ENCODE measurements at regions not wholly inside any gene's neighbourhood (a gene's known extent, or its start where the extent isn't known, plus 50 kb on each side); places are given as distances from the start of the nearest gene placed in this dataset.

DNA sequence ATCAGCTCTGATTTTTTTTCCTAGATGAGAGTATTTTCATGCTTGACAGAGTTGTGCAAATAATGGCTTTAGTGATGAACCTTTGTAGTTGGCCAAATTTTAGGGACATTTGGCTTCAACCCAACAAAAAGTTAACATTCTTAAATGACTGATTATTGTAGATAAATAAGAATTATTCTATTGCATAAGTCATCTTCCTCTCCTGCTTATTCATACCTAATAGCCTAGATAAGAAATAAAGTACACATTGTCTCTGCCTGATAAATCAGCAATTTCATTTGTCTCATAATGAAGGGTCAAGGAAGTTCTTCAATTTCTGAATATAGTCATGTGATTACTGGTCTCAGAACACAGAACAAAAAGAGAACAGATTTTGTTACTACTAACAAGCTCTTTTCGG lies 428.9 kb upstream of the IL12A start:
- no peak for DNase-seq

DNA sequence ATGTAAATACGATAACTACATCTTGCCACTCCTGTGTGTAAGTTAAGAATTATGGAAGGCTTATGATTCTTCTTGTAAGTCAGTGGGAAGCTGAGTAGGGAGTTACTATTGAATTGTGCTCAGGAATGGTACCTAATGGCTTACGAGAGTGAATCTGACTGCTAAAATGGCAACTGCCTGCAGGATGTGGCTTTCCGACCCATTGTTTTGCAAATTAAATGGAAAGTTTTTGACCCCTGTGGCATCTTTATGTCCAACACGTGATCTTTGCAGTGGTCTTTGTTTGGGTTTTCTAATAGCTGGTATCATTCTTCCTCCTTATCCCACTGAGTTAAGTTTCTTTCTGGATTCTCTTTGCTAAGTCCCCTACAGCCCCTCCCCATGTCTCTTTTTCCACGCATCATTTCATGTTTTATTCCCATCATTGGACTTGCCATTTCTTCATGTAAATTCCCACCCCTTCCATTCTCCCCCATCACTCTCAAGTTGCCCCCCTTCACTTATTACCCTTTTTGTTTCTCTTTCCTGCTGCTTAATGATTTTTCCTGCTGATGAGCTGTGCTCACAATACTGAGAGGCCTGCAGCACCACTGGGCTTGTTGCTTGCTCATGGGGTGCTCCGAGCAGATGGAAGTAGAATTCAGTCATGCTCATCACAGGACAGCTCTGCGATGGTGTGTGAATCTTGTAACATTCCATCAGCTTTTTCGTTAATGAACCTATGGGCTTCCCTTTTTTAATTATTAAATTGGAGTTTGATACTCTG lies 428.2 kb upstream of the IL12A start:
- no peak for DNase-seq

DNA sequence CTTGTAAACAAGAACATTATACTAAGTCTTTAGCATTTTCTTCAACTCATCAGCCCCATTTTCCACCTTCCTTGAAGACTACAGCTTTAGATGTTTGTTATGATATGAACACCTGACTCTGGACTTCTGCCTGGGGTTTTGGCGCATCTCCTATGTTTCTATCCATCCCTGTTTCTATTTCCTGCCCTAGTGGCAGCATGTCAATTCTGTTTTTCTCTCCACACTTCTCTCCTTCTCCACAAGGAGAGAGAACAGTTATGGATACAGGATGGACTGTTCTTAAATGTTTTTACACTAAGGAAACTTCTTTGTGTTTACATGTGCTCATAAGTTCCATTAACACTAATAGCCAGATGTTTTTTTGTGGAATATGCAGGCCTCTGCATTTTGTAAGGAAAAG lies 423.3 kb upstream of the IL12A start:
- no peak for DNase-seq

DNA sequence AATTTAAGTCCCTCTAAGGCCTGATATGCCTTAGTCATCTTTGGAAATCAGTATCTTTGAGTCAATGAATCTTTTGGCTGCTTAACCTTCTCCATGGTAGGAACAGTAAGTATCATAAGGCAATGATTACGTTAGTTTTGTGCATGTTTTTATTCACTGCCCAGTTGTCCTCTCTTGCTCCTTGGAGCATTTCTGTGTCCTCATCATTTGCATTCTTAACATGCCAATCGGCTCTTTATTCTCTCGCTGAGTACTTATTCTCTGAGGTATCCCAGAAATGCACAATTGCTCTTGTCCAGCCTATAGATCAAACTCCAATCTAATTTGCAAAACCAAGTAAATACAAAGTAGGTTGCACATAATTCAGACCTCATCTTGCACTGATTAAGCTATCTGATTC lies 405.0 kb upstream of the IL12A start:
- no peak for DNase-seq

DNA sequence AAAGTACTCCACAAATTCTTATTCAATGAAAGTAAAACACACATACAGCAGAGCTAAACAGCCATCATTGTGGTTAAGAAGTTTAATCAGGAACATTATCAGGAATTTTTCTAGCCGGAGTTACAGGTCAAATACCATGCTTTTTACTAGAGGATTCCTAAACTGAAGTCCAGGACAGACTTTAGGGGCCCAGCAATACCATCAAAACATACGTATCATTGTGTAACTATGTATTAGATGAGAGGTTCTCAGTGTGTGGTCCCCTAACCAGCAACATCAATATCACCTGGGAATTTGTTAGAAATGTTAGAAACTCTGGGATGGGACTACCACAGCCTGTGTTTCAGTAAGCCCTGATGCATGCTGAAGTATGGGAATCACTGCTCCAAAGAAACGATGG lies 404.2 kb upstream of the IL12A start:
- DNase-seq = no peak

DNA sequence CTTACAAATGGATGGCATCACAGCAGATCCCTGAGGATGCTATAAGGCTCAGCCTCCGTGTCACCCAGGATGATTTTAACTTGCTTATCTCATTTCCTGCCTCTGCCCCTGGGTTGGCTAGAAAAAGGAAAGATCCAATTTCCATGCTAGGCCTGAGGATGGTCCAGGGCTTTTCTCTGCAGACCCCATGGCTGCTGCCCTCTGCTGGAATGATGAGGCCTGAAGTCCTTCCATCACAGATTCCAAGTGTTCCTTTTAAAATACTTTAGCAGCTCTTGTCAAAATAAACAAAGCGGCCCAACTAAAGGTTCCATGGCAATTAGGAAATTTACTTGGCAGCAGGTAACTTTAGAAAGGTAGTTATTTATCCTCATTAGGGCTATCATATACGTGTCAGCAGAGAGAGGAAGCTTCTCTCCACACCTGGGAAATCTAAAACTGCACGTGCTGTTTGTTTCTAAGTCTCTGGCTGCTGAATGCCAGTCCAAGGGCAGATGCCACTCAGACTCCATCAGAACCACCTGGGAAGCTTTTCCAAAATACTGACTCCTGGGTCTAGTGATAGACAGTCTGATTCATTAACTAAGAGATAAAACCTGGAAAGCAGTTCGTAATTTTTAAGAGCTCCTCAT lies 401.9 kb upstream of the IL12A start:
- DNase-seq = no peak

DNA sequence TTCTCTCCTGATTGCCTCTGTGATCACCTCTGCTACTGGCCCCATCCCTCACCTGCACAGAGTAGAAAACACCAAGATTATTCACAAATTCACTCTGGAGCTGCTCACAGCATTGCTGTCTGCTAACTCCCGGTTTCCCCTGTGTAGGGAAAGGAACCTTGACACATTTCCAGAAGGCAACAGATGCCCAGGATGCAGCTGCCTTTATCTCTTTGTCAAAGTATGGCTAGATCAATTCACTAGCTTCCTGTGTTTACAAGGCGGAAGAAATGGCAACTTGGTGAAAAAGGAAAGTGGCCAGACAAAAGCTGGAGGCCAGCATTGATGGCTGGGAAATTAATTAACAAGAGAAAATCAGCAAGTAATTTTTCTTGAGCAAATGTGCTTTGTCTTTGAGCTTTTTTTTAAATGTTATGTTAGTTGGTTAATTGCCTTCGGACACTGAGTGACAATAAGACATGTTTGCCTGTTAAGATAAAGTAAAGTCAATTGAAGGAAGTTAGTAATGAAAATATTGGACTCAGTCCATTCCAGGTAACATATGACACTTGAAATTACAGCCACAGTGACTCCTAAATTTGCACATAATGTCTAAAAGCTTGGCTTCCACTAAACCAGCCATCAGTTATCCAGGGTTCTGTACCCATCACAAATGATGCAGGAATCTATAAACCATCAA lies 394.6 kb upstream of the IL12A start:
- no peak for DNase-seq

DNA sequence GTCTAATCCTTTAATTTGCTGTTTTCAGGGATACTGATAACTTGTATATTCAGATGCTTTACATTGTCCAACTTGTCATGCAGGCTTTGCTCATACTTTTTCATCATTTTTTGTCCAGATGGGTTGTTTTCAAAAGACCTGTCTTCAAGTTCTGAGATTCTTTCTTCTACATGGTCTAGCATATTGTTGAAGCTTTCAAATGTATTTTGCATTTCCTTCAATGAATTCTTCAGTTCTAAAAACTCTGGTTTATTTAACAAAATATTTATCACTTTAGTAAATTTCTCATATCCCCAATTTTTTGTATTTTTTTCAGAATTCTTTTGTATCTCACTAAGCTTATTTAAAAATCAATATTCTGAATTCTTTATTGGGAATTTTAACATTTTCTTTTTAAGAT lies 388.3 kb upstream of the IL12A start:
- no peak for DNase-seq

DNA sequence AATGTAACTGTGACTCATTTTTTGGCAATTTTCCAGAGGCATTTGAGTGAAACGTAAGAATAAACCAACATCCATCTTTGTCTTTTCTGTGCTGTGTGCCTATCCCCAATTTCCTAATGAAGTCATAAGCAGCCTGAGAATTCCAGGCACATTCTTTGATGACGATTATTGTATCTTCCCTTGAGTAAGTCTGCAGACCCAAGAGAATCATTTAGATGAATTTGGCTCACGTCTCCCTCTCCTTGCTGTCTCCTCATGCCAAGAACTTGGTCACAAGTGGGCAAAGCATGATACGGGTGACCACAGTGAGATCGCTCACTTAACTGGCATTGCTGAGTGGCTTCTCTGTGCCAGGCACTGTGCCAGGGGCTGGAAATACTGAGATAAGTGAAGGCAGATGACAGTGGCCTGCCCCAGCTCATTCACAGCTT lies 384.5 kb upstream of the IL12A start:
- no peak for DNase-seq

DNA sequence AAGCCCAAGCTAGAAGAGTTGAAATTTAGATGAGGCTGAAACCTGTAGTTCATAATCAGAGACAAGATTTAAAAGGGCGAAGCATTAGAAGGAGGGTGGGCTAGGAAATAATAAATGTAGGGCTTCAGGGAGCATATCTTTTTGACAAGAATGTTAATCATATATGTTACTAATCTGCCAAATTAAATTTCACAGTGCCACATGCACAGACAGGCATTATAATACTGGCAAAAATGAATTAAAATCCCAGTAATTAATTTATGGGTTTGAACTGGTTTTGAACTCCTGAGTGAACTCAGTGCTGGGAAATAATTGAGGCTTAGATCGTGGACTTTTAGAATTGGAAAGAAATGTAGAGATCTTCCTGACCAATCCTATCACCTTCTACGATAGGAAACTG lies 383.5 kb upstream of the IL12A start:
- no peak for DNase-seq

DNA sequence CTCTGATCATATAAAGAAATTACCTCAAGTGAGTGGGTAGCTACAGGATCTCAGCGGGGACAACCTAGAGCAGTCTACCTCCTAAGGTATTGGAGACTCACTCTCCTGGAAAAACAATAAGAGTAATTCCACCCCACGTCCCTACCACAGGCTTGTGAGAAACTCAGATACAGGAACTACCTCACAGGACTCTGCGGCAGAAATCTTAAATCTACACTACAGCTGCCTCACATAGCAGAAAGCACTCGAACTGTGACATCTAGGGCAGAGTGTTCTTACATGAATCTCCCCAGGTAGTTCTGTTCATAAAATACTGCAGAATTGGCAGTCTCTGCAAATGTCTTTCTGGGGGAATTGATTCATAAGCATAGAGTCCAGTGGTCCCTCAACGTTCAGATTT lies 382.9 kb upstream of the IL12A start:
- DNase-seq = no peak

DNA sequence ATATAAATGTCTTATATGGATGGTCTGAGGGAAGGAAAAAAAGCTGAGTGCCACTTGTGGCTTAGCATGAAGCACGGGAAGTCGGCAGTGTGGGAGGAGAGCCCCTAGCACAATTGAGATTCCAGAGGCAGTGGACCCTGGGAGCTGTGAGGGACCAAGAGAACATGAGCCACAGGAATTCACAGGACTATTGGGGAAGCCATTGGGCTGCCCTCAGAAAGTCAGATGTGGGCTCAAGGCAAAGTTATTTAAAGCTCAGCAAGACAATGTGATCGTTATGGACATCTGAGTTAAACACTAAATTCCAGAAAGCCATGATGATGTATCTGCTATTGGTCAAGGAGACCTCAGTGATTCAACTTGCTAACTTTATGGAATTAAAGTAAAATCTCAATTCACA lies 380.8 kb upstream of the IL12A start:
- DNase-seq = no peak

DNA sequence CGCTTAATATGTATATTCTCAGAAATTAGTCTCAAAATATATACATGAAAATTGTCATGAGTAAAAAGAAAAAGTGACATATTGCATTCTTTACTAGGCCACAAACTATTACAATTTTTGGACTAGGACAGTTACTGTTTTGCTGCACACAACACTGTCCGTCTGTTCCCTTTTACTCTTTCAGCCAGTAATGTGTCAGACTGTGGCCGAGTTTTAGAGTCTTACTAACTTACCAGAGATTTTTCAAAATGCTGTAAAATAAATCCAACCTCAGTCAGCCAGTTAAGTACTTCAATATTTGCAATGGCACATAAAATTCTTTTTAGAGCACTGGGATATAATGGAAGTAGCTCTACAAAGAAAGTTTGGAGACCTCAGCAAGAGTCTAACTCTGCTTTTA lies 380.3 kb upstream of the IL12A start:
- DNase-seq = no peak

DNA sequence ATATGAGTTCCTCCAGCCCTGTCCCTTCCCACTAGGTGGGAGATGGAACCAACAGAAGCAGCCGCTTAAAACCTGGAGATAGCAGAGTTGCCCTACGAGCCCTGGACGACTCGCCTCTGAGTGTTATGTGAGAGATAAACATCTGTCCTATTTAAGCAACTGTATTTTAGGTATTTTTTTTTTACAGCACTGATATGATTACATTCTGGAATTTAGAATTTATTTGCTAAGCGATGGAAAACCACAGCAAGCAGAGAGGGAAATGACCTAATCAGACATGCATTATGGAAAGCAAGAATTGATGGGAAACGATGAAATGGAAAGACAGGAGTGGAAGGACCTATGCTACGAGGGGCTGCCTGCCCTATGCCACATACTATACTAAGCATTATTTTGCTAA lies 379.0 kb upstream of the IL12A start:
- no peak for DNase-seq

DNA sequence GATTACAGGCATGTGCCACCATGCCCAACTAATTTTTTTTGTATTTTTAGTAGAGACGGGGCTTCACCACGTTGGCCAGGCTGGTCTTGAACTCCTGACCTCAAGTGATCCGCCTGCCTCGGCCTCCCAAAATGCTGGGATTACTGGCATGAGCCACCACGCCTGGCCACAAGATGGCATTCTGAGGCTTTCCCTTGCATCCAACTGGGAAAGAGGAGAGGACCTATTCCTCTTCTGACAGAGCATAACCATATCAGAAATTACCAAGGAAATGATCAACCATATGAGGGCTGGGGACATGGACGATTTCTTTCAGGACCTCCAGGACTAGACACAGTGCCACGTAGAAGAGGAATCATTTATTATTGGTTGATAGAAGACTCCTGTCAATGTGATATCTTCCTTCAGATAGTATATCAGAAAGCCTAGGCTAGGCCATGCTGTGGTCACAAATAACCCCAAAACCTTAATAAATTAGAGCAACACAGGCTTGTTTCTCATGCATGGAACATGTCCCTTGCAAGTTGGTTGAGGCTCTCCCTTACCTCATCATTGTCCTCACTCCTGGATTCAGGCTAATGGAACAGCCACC lies 372.3 kb upstream of the IL12A start:
- DNase-seq = no peak

DNA sequence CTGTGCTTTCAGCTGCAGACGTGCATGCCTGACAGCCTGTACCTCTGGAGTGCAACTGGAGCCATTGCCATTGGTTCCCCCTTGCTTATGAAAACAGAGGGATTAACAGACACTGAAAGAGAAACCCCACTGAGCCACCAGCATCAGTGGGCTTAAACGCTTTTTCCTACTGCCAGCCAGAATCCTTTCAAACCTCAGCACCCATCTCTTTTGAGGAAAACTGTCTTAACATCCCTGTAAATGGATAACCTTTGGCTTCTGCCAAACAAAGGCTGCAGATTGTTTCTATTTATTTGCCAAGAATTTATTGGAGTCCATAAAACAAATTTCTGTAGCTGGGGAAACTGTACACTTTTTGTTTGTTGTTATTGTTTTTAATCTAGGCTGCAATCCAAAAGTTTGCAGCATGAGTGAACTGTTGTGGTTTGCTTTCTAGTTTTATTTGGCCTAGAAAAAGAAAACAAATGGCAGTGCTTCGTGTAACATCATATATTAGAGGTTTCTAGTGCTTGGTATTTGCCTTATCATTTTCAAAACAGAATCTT lies 369.2 kb upstream of the IL12A start:
- DNase-seq = no peak

DNA sequence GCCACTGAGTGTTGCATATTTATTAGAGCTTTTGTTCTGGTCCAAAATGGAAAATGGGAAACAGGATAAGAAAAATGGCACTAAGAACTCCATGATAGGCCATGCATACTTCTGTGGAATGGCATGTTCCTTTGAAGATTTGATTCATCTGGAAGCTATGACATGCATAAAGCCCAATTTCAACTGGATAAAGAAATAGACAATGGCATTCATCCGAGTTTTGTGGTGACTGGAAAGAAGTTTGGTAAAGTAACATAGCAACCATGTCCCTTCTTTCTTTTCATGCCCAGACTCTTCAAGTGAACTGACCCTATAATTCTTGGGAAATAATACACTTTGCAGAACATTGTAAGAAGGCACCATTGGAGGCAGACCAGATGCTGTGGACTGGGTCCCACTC lies 368.4 kb upstream of the IL12A start:
- no peak for DNase-seq

DNA sequence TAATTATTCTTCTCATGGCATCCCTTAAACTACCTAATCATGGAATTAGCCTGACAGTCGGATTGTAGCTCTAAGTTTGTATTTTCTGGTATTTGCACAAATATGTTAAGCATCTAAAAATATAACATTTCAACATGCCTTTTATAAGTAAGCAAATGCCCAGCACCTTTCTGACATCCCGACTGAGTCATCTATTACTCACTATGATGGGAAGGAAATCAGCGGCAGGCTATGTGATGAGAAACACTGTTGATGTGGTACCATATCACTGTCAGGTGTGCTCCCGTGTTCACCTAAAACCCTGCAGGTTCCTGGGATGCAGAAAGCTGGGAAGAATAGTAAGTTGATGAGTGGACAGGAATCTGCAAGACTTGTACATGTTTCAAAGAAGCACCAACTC lies 367.8 kb upstream of the IL12A start:
- no peak for DNase-seq

DNA sequence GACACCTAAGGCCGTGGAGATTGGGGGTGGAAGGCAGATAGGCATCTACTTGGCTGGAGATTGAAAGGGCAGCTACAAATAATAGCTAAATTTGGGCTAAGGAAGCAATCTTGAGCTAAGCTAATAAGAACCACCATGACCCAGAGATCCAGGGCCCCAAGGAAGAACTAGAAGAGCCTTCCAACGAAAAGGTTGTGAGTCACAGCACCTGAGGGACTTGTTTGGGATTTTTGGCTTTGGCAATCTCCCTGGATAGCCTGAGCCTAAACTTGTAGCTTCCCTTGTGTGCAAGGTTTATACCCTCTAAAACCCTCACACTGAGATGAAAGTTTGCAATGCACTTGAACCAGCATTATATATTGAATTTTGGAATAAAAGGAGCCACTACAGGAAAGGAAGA lies 364.0 kb upstream of the IL12A start:
- no peak for DNase-seq

DNA sequence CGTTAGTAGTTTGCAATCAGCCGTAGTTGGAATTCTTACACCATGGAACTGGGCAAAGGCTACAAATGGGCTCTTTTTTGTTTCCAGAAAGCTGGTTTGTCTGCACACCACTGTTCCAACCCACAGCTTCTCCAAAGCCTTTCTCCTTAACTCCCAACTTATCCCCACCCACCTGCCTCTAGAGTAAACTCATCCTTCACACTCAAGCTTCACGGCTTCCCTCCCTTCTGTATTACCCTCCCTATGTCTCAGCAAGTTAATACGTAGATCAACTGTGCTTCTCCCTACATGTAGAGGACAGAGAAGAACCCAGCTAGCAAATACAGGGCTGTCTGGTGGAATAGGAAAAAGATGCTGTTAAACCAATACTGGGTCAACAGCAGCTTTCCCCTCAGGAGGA lies 363.0 kb upstream of the IL12A start:
- no peak for DNase-seq

DNA sequence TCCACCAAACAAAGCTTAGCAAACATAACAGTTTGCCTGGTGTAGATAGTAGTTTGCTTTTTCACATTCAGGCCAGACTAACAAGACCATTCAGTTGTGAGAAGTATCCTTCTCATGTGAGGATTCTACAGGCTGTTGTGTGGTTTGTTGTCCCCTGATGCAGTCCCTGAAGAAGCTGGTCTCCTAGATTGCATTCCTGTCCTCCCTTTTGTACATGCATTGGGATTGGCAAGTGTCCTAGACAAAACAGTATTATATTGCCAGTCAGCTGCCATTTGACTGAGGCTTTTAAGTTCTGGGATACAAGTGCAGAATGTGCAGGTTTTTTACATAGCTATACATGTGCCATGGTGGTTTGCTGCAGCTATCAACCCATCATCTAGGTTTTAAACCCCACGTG lies 362.0 kb upstream of the IL12A start:
- DNase-seq = no peak

DNA sequence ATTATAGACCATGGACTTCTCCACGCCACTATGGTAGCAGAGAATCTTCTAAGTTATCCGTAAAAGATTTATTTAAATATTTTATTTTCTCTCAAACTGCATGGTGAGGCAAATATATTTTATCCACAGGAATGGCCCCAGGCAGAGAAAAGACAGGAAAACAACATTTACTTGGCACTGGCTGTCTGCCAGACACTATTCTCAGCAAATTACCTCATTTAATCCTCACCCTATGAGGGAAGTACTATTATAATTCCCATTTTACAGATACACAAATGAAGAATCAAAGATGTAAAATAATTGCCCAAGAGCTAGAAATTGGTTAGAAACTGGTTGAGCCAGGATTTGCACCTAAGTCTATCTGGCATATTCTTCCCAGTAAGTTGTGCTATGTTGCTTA lies 361.4 kb upstream of the IL12A start:
- no peak for DNase-seq

DNA sequence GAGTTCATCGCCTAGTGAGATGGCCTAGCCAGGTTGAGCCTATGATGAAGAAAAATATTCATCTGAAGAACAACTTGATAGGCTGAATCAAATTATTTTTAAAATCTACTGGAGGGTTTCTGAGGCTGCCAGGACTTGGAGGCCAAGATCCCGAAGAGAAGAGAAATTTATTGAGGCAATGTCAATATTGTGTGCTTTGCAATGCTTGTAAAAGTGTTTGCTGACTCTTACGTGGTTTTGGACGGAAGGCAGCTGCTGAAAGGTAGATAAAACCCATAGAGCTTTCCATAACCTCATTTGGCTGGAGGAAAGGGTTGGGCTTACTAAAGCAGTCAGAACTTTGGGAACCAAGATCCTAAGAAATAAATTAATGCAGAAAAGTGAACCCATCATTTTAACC lies 361.0 kb upstream of the IL12A start:
- no peak for DNase-seq
